HG03280 (cell line): ENCODE measurements at regions not wholly inside any gene's neighbourhood (a gene's known extent, or its start where the extent isn't known, plus 50 kb on each side); places are given as distances from the start of the nearest gene placed in this dataset.

Experiments used
- ATAC-seq: cut with Tn5 transposase; IDR thresholded peaks from one replicate; pipeline ENCODE4 v1.9.1; 2021; ENCODE audit warnings: mild to moderate bottlenecking, moderate library complexity; ENCODE audit not compliant: unreplicated experiment

DNA sequence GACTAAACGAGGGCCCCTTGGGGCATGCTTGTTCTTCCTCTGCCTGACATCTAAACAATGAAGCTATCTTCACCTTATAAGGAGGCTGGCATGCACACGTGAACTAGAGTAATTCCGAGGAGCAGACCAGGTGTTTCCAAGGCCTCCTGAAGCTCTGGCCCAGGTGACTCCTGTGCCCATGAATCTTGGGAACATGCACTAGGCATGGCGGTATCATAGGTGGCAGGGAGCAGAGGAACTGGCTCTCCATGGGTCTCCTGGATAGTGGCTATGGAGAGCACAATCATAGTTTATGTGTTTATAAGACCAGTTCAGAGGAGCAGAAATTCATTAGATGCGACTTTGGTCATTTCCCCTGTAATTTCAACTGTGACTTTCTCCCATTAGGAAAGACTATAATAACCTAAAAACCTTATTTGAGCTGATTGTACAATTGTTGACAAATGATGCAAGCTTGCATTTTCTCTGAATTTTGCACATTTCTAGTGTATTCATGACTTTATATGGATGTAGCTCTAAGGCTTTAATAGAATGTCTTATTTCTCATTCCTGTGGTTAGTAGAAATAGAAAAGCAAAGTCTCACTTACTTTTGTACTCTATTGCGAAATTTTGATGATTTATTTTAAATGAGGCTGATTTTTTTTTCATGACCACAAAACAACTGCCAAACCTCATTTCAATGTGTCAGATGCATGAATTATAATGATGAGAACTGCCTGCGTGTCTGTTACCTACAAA, 135.3 kb upstream of the RPS23 start:
- ATAC-seq: no peak

DNA sequence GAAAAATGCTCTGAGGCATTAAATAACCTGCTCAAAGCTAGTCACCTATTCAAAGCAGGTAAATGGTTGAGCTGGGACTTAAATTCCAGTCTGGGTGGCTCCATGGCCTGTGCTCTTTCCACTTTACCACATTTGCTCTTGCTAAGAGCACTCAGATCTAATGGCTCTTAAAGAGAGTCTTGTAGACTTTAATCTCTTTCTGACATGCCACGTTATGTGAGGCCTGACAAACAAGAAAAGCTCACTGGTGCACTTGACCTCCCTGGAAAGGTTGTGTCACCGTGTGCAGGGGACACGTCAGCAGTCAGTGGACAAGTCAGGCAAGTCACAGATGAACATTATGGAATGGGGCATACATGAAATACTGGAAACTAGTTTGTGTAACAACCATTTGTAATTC, 129.9 kb upstream of the RPS23 start:
- no peak for ATAC-seq

DNA sequence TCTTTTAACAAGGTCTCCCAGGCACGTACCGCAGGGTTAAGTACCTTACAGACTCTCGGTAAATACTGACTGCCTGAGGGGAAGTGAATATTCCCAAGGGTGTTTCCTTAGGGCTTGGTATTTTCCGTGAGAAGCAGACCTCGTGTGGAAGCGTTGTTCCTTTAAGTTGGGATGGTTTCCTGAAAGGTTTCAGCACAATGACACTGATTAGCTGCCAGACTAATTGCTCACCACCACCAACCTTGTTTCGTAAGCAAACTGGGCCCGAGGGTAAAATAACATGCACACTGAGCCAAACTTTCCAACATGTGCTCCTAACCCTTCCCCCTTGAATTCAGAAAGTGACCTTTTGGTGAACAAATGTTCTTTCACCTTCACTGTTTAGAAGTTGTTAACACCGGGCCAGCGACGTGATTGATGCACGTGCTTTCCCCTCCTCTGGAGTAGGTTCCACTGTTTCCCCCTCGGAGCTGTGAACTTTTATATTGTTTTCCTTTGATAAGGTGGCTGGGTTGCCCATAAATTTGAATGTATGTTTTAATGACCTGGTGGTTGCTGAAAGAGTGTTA, 128.1 kb upstream of the RPS23 start:
- no peak for ATAC-seq

DNA sequence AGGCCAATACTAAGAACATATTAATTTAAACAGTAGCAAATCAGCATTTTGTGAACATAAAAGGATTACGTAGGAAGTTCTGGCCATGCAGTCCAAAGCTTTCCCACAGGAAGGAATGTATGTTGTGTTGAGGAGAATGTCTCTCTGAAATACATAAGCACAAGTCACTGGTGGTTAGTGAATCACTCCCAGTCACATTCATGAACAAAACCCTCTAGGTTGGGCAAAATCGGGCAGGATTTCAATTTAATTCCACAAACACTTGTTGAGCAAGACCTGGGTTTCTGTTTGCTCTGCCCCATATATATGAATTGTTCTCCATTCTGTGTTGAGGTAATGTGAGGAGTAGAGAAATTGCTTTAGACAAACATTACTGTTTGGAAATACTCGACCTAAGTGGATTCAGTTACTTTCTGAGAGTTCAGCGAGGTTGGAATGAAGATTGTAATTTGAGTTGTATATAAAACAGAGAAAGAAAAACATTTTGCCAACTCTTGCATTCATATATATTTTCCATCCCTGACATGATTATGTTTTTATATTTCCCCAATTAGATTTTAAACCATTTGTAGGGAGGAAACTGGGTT, 127.6 kb upstream of the RPS23 start:
- no peak for ATAC-seq

DNA sequence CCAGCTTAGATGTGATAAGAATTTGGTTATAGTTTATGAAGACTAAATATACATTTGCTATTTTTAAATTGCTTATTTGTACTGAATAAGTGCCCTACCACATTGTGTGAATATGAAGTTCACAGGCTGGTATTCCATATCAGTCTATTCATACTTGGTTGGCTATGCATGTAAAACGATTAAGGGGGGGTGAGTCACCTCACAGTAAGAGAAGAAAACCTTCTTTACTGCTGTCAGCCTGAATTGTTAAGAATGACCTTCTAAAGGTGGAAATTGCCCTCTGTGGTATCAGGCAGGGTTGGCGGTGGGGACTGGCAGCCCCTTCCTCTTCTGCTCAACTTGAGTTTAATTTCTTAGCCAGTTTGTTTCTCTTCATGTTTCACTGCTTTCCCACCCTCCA, 127.0 kb upstream of the RPS23 start:
- no peak for ATAC-seq

- no peak for ATAC-seq
These were observed 126.3 kb upstream of the RPS23 start for GRCh38 chr5:82404382-82404945.

DNA sequence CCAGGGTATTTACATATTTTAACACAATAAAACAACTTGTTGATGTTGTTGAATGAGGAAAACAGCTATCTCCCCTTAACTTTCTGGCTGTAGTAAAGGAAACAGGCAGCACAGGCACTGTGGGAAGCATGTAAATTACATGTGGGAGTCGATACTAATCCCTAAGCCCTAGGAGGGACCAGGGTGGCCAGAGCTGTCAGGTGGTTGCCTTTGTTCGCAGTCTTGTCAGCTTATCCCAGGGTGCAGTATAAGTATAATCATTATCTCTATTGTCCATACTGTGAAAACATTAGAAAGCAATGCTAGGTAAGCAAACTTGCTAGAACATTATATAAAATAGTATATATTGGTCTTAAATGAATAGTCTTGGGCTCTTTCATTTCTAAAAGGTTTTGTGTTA, 125.6 kb upstream of the RPS23 start:
- no peak for ATAC-seq

DNA sequence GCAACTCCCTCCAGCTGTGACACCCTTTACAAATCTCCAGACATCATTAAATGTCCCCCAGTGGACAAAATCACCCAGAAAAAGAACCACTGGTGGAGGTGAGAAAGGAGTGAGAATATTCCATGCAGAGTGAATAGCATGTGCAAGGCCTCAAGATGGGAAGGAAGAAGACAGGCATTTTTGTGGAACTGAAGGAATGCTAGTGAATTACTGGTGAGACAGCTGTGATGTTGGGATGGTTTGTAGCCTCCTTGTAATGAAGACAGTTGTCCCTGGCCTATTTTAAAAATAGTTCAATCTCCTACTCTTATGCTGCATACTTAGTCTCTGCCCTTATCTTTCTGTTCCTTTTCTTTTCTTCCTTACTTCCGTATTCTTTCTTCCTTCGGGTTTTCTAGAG, 124.9 kb upstream of the RPS23 start:
- ATAC-seq: no peak

GRCh38 chr5:82399111-82399510, 121.0 kb upstream of the RPS23 start:
- ATAC-seq: no peak

DNA sequence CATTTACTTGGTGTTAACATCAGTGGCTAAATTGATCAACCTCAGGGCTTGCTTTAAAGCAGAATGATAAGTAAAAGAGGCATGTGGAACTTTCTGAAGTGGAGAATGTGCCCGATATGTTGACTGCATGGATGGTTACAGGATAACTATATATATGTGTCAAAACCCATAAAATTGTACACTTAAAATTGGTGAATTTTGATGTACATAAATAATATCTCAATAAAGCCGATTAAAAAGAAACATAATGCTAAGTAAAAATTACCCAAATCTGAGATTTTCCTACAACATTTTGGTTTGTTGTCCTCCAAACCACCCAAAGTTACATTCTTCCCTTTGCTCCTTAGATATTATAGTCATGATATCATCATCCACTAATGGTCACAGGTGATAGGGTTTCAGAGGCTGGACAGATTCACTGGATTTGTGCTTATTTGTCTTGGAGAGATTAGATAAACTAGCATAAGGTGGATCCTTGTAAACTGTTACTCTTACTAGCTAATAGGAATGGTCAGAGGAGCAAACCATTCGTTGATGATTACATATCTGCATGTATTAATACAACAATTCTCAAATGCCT, 119.7 kb upstream of the RPS23 start:
- ATAC-seq: no peak

- no peak for ATAC-seq
These were observed 118.8 kb upstream of the RPS23 start for GRCh38 chr5:82396871-82397514.

GRCh38 chr5:82396396-82396795, 118.2 kb upstream of the RPS23 start:
- ATAC-seq: no peak

GRCh38 chr5:82393951-82394350, 115.8 kb upstream of the RPS23 start:
- no peak for ATAC-seq

DNA sequence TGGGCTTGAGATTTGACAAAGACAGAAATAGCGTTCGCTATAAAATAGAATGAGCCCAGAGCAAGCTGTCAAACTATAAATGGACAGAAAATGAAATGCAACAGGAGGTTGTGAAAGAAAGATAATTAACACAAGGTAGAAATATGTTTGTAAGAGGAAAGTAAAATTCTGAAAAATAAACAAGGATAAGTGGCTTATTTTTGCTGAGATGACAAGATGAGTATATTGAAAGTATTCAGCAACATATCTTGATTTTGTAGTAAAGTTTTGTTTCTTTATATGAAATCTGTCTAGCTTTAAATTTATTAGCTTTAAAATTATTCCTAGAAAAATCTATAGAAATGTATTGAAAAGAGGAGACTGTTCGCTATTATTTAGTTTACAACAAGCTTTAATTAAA, 111.9 kb upstream of the RPS23 start:
- ATAC-seq: no peak

GRCh38 chr5:82389347-82389746, 111.2 kb upstream of the RPS23 start:
- ATAC-seq: no peak

- ATAC-seq: no peak
These were observed 110.0 kb upstream of the RPS23 start for GRCh38 chr5:82388181-82388580.

DNA sequence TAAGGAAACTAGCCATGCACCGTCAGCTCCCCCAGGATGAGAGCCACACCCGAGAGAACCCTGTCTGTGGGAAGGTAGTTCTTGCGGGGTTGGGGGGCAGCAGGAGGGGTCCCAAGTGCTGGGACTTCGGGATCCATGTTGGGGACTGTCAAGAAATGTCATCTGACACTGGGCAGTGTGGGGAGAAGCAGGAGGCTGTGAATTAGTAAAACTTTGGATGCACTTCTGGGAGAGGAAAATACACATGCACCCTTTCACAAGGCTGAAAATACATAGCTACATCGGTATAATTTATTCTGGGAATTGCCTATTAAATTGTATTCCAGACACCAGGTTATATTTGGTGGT, 109.6 kb upstream of the RPS23 start:
- ATAC-seq: no peak

- no peak for ATAC-seq
These were observed 109.1 kb upstream of the RPS23 start for GRCh38 chr5:82387001-82387818.

GRCh38 chr5:82386576-82386975, 108.4 kb upstream of the RPS23 start:
- no peak for ATAC-seq

DNA sequence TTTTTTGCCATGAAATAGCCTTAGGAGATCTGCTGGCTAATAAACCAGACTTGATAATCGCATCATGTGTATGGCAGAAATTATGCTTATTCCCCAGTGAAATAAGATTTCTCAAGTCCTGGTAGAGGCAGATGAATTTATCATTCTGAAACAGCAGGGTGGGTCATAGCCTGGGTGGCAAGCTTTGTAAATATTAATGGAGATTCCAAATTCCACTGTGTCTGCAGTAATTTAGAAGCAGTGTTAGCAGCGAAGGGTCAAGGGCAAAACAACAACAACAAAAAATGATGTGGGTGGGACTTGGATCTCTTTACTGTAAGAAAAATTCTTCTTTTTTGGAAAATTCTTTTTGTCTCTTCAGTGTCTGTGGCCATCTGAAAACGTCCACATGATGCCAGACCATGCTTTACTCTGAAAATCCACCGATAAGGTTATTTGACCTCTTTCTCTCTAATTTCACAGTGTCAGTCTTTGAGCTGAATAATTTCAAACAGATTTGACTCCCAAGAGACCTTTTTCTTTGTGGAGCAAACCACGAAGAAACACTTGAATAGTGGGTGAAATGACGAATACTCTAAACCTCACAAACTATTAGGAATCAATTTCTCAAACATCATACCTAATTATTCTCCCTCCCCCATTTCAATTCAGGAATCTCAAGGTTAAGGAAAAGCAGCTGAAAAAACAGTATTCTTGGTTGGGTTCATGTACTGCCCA, 106.0 kb upstream of the RPS23 start:
- ATAC-seq: no peak
